ENCODE measurements at regions not wholly inside any gene's neighbourhood (a gene's known extent, or its start where the extent isn't known, plus 50 kb on each side); places are given as distances from the start of the nearest gene placed in this dataset.
"Not testable (repeated sequence)": the region's sequence is repeated elsewhere in the genome, so short reads cannot be mapped to it uniquely, and the experiment has no call there.

- no peak for DNase-seq
Observed at GRCh38 chr15:60138397-60138968, 134.4 kb downstream of the FOXB1 start.

GRCh38 chr15:60152386-60152785 is 148.3 kb downstream of the FOXB1 start:
- DNase-seq, result no peak

- no peak for DNase-seq
Observed at GRCh38 chr15:60154764-60155325, 150.7 kb downstream of the FOXB1 start.

GRCh38 chr15:60155661-60156060 is 151.6 kb downstream of the FOXB1 start:
- DNase-seq, result no peak

GRCh38 chr15:60160909-60161308 is 156.8 kb downstream of the FOXB1 start:
- no peak for DNase-seq

GRCh38 chr15:60161704-60162103 is 157.6 kb downstream of the FOXB1 start:
- DNase-seq, result no peak

GRCh38 chr15:60162251-60162967 is 158.3 kb downstream of the FOXB1 start:
- DNase-seq, result no peak

GRCh38 chr15:60162968-60163355 is 158.9 kb downstream of the FOXB1 start:
- no peak for DNase-seq

GRCh38 chr15:60165111-60165510 is 161.0 kb downstream of the FOXB1 start:
- no peak for DNase-seq

GRCh38 chr15:60172143-60172542 is 168.0 kb downstream of the FOXB1 start:
- DNase-seq, result no peak

GRCh38 chr15:60179786-60180391 is 175.8 kb downstream of the FOXB1 start:
- DNase-seq, result peak; percentile 50

- DNase-seq, result not testable (repeated sequence)
Observed at GRCh38 chr15:60181957-60182356, 177.8 kb downstream of the FOXB1 start.

GRCh38 chr15:60183366-60183765 is 179.3 kb downstream of the FOXB1 start:
- no peak for DNase-seq

GRCh38 chr15:60184579-60184978 is 180.5 kb downstream of the FOXB1 start:
- DNase-seq, result no peak

- DNase-seq, result no peak
Observed at GRCh38 chr15:60191016-60191415, 186.9 kb downstream of the FOXB1 start.

- no peak for DNase-seq
Observed at GRCh38 chr15:60191821-60192220, 187.7 kb downstream of the FOXB1 start.

GRCh38 chr15:60195611-60196010 is 191.5 kb downstream of the FOXB1 start:
- DNase-seq, result no peak

- no peak for DNase-seq
Observed at GRCh38 chr15:60204131-60204885, 193.5 kb downstream of the ANXA2 start.

- no peak for DNase-seq
Observed at GRCh38 chr15:60208709-60209108, 189.1 kb downstream of the ANXA2 start.

GRCh38 chr15:60212536-60212935 is 185.2 kb downstream of the ANXA2 start:
- DNase-seq, result no peak

GRCh38 chr15:60213377-60214000 is 184.3 kb downstream of the ANXA2 start:
- DNase-seq, result no peak

GRCh38 chr15:60214201-60214600 is 183.6 kb downstream of the ANXA2 start:
- no peak for DNase-seq
